ENCODE measurements at regions not wholly inside any gene's neighbourhood (a gene's known extent, or its start where the extent isn't known, plus 50 kb on each side); places are given as distances from the start of the nearest gene placed in this dataset.

GRCh38 chr3:187484547-187485295, 116.5 kb downstream of the RTP4 start:
- H3K27ac Mint-ChIP-seq: no peak overlapping the region
- no peak overlapping the region for H3K4me3 ChIP-seq

More at GRCh38 chr3:187484547-187485295, 116.5 kb downstream of the RTP4 start:
- Histone ChIP-seq H3K4me2 (no peak overlapping the region), H3K27ac (ENCODE audit: low read depth) (no peak overlapping the region), H3K27me3 (ENCODE audit: insufficient read depth) (no peaks in the 10 kb centered on the region), H4K20me1 (replicated peaks; ENCODE audit: insufficient read depth) (no peaks in the 10 kb centered on the region), H3K9me2 (ENCODE audit: insufficient read depth) (peaks cover 23% of the 10 kb centered on the region; the same call in 1 of the 2 replicates), H3K36me3 (ENCODE audit: insufficient read depth) (peaks cover 15% of the 10 kb centered on the region), H3K79me2 (replicated peaks; ENCODE audit: insufficient read depth) (no peaks in the 10 kb centered on the region), H3K4me1 (ENCODE audit: insufficient read depth) (peaks cover 8% of the 10 kb centered on the region), H3F3A (replicated peaks; ENCODE audit: low read depth) (no peaks in the 10 kb centered on the region), H2AFZ (peak overlapping the region; percentile 53)
- DNase-seq (ENCODE audit: low spot score) (no peak), ATAC-seq (no peak)
- no peak overlapping the region for H3K4me3 Mint-ChIP-seq
- TF ChIP-seq CREB1 (CRISPR knock-in tag; IDR thresholded peaks at IDR 0.05; ENCODE audit: low read depth): no peak
- TF ChIP-seq REST (IDR thresholded peaks at IDR 0.05; ENCODE audit: unreplicated experiment): no peak
- TF ChIP-seq JUNB (IDR thresholded peaks at IDR 0.05; ENCODE audit: unreplicated experiment): no peak
- no peak for TF ChIP-seq EZH2phosphoT487 (IDR thresholded peaks at IDR 0.05; ENCODE audit: unreplicated experiment)
- TF ChIP-seq NANOG (IDR thresholded peaks at IDR 0.05; ENCODE audit: borderline replicate concordance): no peak
- TF ChIP-seq ZNF331 (CRISPR knock-in tag; IDR thresholded peaks at IDR 0.05; ENCODE audit: low read depth): no peak
- TF ChIP-seq ETS1 (IDR thresholded peaks at IDR 0.05): no peak
- TF ChIP-seq ZNF114 (CRISPR knock-in tag; IDR thresholded peaks at IDR 0.05): no peak
- TF ChIP-seq STAT1 (IDR thresholded peaks at IDR 0.05; ENCODE audit: unreplicated experiment): no peak
- no peak for TF ChIP-seq POLR2AphosphoS5 (IDR thresholded peaks at IDR 0.05; ENCODE audit: low read depth)
- TF ChIP-seq, protein P1, sequence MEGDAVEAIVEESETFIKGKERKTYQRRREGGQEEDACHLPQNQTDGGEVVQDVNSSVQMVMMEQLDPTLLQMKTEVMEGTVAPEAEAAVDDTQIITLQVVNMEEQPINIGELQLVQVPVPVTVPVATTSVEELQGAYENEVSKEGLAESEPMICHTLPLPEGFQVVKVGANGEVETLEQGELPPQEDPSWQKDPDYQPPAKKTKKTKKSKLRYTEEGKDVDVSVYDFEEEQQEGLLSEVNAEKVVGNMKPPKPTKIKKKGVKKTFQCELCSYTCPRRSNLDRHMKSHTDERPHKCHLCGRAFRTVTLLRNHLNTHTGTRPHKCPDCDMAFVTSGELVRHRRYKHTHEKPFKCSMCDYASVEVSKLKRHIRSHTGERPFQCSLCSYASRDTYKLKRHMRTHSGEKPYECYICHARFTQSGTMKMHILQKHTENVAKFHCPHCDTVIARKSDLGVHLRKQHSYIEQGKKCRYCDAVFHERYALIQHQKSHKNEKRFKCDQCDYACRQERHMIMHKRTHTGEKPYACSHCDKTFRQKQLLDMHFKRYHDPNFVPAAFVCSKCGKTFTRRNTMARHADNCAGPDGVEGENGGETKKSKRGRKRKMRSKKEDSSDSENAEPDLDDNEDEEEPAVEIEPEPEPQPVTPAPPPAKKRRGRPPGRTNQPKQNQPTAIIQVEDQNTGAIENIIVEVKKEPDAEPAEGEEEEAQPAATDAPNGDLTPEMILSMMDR (conservative IDR thresholded peaks at IDR 0.05; ENCODE audit: low read depth in 2 of 2): no peak
- TF ChIP-seq, protein P2, sequence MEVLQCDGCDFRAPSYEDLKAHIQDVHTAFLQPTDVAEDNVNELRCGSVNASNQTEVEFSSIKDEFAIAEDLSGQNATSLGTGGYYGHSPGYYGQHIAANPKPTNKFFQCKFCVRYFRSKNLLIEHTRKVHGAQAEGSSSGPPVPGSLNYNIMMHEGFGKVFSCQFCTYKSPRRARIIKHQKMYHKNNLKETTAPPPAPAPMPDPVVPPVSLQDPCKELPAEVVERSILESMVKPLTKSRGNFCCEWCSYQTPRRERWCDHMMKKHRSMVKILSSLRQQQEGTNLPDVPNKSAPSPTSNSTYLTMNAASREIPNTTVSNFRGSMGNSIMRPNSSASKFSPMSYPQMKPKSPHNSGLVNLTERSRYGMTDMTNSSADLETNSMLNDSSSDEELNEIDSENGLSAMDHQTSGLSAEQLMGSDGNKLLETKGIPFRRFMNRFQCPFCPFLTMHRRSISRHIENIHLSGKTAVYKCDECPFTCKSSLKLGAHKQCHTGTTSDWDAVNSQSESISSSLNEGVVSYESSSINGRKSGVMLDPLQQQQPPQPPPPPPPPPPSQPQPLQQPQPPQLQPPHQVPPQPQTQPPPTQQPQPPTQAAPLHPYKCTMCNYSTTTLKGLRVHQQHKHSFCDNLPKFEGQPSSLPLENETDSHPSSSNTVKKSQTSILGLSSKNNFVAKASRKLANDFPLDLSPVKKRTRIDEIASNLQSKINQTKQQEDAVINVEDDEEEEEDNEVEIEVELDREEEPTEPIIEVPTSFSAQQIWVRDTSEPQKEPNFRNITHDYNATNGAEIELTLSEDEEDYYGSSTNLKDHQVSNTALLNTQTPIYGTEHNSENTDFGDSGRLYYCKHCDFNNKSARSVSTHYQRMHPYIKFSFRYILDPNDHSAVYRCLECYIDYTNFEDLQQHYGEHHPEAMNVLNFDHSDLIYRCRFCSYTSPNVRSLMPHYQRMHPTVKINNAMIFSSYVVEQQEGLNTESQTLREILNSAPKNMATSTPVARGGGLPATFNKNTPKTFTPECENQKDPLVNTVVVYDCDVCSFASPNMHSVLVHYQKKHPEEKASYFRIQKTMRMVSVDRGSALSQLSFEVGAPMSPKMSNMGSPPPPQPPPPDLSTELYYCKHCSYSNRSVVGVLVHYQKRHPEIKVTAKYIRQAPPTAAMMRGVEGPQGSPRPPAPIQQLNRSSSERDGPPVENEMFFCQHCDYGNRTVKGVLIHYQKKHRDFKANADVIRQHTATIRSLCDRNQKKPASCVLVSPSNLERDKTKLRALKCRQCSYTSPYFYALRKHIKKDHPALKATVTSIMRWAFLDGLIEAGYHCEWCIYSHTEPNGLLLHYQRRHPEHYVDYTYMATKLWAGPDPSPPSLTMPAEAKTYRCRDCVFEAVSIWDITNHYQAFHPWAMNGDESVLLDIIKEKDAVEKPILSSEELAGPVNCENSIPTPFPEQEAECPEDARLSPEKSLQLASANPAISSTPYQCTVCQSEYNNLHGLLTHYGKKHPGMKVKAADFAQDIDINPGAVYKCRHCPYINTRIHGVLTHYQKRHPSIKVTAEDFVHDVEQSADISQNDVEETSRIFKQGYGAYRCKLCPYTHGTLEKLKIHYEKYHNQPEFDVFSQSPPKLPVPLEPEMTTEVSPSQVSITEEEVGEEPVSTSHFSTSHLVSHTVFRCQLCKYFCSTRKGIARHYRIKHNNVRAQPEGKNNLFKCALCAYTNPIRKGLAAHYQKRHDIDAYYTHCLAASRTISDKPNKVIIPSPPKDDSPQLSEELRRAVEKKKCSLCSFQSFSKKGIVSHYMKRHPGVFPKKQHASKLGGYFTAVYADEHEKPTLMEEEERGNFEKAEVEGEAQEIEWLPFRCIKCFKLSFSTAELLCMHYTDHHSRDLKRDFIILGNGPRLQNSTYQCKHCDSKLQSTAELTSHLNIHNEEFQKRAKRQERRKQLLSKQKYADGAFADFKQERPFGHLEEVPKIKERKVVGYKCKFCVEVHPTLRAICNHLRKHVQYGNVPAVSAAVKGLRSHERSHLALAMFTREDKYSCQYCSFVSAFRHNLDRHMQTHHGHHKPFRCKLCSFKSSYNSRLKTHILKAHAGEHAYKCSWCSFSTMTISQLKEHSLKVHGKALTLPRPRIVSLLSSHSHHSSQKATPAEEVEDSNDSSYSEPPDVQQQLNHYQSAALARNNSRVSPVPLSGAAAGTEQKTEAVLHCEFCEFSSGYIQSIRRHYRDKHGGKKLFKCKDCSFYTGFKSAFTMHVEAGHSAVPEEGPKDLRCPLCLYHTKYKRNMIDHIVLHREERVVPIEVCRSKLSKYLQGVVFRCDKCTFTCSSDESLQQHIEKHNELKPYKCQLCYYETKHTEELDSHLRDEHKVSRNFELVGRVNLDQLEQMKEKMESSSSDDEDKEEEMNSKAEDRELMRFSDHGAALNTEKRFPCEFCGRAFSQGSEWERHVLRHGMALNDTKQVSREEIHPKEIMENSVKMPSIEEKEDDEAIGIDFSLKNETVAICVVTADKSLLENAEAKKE (CRISPR knock-in tag; IDR thresholded peaks at IDR 0.05): no peak
- no peak for TF ChIP-seq EZH2 (IDR thresholded peaks at IDR 0.05; ENCODE audit: low read depth, unreplicated experiment)
- H3K9me3 Mint-ChIP-seq: peaks cover 18% of the 10 kb centered on the region
- peaks cover 2% of the 10 kb centered on the region; the same call in 1 of the 3 replicates for H3K4me1 Mint-ChIP-seq
- peaks cover 23% of the 10 kb centered on the region for H3K36me3 Mint-ChIP-seq (ENCODE audit: low read depth)
- H3K27me3 Mint-ChIP-seq (ENCODE audit: insufficient read depth, low read depth, poor library complexity): no peaks in the 10 kb centered on the region

Data from GM23338 (cell line).